ENCODE measurements at regions not wholly inside any gene's neighbourhood (a gene's known extent, or its start where the extent isn't known, plus 50 kb on each side); places are given as distances from the start of the nearest gene placed in this dataset.

GRCh38 chr2:176637142-176637485, 367.9 kb downstream of the MTX2 start:
- no peak for DNase-seq
- Mint-ChIP-seq H3K27me3 (peaks cover 59% of the 10 kb centered on the region), H3K4me1 (peaks cover 5% of the 10 kb centered on the region), H3K36me3 (ENCODE audit: low read depth) (no peaks in the 10 kb centered on the region), H3K4me3 (peak overlapping the region; percentile 51), H3K9me3 (no peaks in the 10 kb centered on the region), H3K27ac (no peak overlapping the region)
- intact Hi-C loops (cut with micrococcal nuclease), result loop anchor here (5.0 kb wide), 1 partner anchor 510 kb away; no protein-coding TSS in a partner anchor

DNA sequence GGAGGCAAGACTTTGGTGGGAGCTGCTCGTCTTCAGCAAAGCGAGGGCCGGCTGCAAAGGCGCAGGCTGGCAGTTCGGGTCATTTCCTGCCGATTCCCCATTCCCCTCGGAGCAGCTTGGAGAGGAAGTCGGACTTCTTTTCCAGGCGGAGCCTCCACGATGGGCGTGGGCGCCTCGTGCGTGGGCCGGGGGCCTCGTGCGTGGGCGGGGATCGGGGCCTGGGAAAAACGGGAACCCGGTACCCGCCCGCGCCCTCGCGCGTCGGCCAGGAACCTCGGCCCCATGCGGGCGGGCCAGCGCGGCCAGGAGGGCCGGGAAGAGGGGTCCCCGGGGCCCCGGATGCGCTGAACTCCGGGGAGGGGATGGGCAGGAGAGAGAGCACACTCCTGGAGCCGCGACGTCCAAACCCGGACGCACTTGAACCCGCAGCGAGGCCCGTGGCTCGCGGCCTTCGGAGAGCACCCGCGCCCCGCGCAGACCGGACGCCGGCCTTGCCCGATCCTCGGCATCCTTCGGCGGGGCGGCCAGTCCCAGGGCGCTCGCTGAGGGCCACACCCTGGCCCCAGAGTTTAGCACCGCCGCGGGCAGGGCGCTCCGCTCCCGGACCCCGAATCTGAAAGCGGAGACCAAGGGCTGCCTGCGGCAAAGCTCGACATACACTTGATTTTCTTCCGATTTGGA, 368.4 kb downstream of the MTX2 start:
- Mint-ChIP-seq H3K9me3 (no peaks in the 10 kb centered on the region), H3K4me3 (peak overlapping the region; percentile 77), H3K4me1 (peaks cover 5% of the 10 kb centered on the region), H3K36me3 (ENCODE audit: low read depth) (no peaks in the 10 kb centered on the region), H3K27ac (no peak overlapping the region), H3K27me3 (peaks cover 59% of the 10 kb centered on the region)
- DNase-seq, result peak; percentile 60
- intact Hi-C loops (cut with micrococcal nuclease), result loop anchor here (1.0 to 5.0 kb wide), 4 partner anchors 182 to 511 kb away; no protein-coding TSS in a partner anchor

DNA sequence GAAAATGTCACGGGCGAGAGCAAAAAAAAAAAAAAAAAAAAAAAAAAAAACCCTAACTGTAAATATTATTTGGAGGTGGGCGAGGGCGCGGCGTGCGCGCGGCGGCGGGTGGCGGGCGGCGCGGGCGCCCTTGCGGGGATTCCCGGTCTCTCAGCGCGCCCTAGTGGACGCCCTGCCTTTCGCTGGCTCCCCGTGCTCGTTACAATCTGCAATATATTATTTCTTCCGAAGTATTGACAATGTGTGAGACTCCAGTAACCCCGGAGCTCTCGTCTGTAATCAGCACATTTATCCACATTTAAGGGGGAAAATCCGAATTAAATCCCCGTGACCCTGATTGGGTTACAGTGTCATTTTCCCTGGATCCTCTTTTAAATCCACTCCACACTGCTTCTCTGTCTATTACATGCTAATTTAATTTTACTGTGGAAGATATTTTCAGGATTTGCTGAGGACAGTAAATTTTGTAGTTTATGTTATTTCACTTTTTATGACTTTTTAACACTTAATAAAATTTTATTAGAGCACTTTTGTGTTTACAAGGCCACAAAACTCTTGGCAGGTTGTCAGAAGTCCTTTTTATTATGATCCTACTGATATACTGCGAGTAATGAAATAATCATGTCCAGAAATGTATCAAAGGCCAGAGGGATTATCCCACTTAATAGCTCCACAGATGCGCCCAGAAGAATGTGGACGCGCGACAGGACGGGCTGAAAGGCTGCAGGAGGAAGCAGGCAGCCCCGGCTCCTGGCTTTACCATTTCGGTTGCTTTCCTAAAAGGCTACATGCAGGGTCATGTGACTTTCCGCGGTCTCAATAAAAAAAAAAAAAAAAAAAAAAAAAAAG, 369.1 kb downstream of the MTX2 start:
- H3K36me3 Mint-ChIP-seq (ENCODE audit: low read depth), result no peaks in the 10 kb centered on the region
- peaks cover 5% of the 10 kb centered on the region for H3K4me1 Mint-ChIP-seq
- H3K27ac Mint-ChIP-seq, result no peak overlapping the region
- DNase-seq, result peak; percentile 87
- H3K27me3 Mint-ChIP-seq, result peaks cover 62% of the 10 kb centered on the region
- intact Hi-C loops (cut with micrococcal nuclease), result loop anchor here (1.0 to 5.0 kb wide), 4 partner anchors 183 to 512 kb away; no protein-coding TSS in a partner anchor
- H3K4me3 Mint-ChIP-seq, result peak overlapping the region; percentile 77
- H3K9me3 Mint-ChIP-seq, result no peaks in the 10 kb centered on the region

- Mint-ChIP-seq H3K4me1 (peaks cover 5% of the 10 kb centered on the region), H3K36me3 (ENCODE audit: low read depth) (no peaks in the 10 kb centered on the region), H3K27ac (no peak overlapping the region), H3K9me3 (no peaks in the 10 kb centered on the region), H3K27me3 (peaks cover 63% of the 10 kb centered on the region), H3K4me3 (no peak overlapping the region)
- DNase-seq, result no peak
- intact Hi-C loops (cut with micrococcal nuclease), result loop anchor here (2.0 to 5.0 kb wide), 3 partner anchors 498 to 512 kb away; no protein-coding TSS in a partner anchor
Observed at GRCh38 chr2:176639016-176639343, 369.7 kb downstream of the MTX2 start.

DNA sequence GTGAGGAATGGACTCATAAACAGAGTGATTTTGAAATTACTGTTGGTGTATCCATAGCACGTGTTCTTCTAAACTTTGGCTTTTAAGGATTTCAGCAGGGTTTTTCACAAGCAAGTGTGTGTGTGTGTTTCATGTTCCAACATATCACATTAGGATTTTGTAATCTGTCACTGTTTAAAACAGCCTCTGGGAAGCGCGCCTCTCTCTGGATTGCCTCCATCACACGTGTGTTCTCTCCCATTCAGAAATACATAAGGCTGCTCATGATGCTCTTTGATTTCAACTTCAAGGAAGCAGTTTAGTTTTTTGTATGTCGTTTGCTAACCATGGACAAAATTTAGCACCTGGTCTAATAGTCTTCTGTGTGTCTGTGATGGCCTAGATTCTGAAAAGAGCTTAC, 370.4 kb downstream of the MTX2 start:
- no peak for DNase-seq
- intact Hi-C loops (cut with micrococcal nuclease), result loop anchor here (2.0 to 5.0 kb wide), 4 partner anchors 499 to 947 kb away; no protein-coding TSS in a partner anchor
- Mint-ChIP-seq H3K4me3 (no peak overlapping the region), H3K27me3 (peaks cover 64% of the 10 kb centered on the region), H3K27ac (no peak overlapping the region), H3K36me3 (ENCODE audit: low read depth) (no peaks in the 10 kb centered on the region), H3K4me1 (peaks cover 5% of the 10 kb centered on the region), H3K9me3 (no peaks in the 10 kb centered on the region)

- peaks cover 5% of the 10 kb centered on the region for H3K4me1 Mint-ChIP-seq
- intact Hi-C loops (cut with micrococcal nuclease), result loop anchor here (5.0 kb wide), 1 partner anchor 949 kb away; no protein-coding TSS in a partner anchor
Observed at GRCh38 chr2:176641436-176641835, 372.2 kb downstream of the MTX2 start.

GRCh38 chr2:176642074-176642473, 372.8 kb downstream of the MTX2 start:
- intact Hi-C loops (cut with micrococcal nuclease), result loop anchor here (5.0 kb wide), 1 partner anchor 950 kb away; no protein-coding TSS in a partner anchor
- H3K4me3 Mint-ChIP-seq, result no peak overlapping the region
- H3K27ac Mint-ChIP-seq, result no peak overlapping the region
- no peaks in the 10 kb centered on the region for H3K9me3 Mint-ChIP-seq
- DNase-seq, result no peak
- no peaks in the 10 kb centered on the region for H3K36me3 Mint-ChIP-seq (ENCODE audit: low read depth)
- H3K27me3 Mint-ChIP-seq, result peaks cover 67% of the 10 kb centered on the region
- peaks cover 3% of the 10 kb centered on the region for H3K4me1 Mint-ChIP-seq

More at GRCh38 chr2:176641436-176641835, 372.2 kb downstream of the MTX2 start:
- Mint-ChIP-seq H3K27me3 (peaks cover 68% of the 10 kb centered on the region), H3K4me3 (no peak overlapping the region), H3K9me3 (no peaks in the 10 kb centered on the region), H3K27ac (no peak overlapping the region), H3K36me3 (ENCODE audit: low read depth) (no peaks in the 10 kb centered on the region)
- DNase-seq, result no peak

DNA sequence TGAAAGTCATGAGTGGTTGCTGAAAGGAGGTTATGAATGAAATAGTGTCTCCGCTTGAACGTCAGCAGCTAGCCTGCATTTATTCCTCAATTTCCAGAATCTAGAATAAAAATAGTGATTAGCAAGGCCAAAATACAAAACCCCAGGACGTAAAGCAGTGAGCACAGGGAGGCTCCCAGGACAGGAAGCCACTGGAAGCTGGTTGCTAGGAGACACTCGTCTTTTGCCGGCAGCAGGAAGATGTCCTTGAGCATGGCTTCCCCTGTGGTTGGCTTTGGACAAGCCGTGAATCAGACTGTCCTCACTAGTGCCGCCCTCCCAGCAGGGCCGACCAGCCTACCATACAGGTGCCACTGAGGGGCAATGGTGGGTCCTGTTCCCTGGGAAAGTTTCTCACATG, 374.4 kb downstream of the MTX2 start:
- no peak overlapping the region for H3K4me3 Mint-ChIP-seq
- H3K9me3 Mint-ChIP-seq, result no peaks in the 10 kb centered on the region
- no peaks in the 10 kb centered on the region for H3K4me1 Mint-ChIP-seq
- H3K27ac Mint-ChIP-seq, result no peak overlapping the region
- no peaks in the 10 kb centered on the region for H3K36me3 Mint-ChIP-seq (ENCODE audit: low read depth)
- intact Hi-C loops (cut with micrococcal nuclease), result loop anchor here (5.0 kb wide), 1 partner anchor 951 kb away; no protein-coding TSS in a partner anchor
- DNase-seq, result no peak
- H3K27me3 Mint-ChIP-seq, result peaks cover 68% of the 10 kb centered on the region

GRCh38 chr2:176645494-176645893, 376.3 kb downstream of the MTX2 start:
- no peaks in the 10 kb centered on the region for H3K36me3 Mint-ChIP-seq (ENCODE audit: low read depth)
- intact Hi-C loops (cut with micrococcal nuclease), result no loop called here
- H3K4me3 Mint-ChIP-seq, result no peak overlapping the region
- H3K27me3 Mint-ChIP-seq, result peaks cover 63% of the 10 kb centered on the region
- H3K27ac Mint-ChIP-seq, result no peak overlapping the region
- no peak for DNase-seq
- no peaks in the 10 kb centered on the region for H3K4me1 Mint-ChIP-seq
- no peaks in the 10 kb centered on the region for H3K9me3 Mint-ChIP-seq

- Mint-ChIP-seq H3K27me3 (peaks cover 61% of the 10 kb centered on the region), H3K4me3 (no peak overlapping the region), H3K9me3 (no peaks in the 10 kb centered on the region), H3K4me1 (no peaks in the 10 kb centered on the region), H3K36me3 (ENCODE audit: low read depth) (no peaks in the 10 kb centered on the region), H3K27ac (no peak overlapping the region)
- intact Hi-C loops (cut with micrococcal nuclease), result no loop called here
- DNase-seq, result no peak
Observed at GRCh38 chr2:176646033-176646615, 376.9 kb downstream of the MTX2 start.

GRCh38 chr2:176647325-176648165, 378.3 kb downstream of the MTX2 start:
- Mint-ChIP-seq H3K4me3 (no peak overlapping the region), H3K4me1 (peaks cover 3% of the 10 kb centered on the region), H3K9me3 (no peaks in the 10 kb centered on the region), H3K27ac (no peak overlapping the region), H3K36me3 (ENCODE audit: low read depth) (no peaks in the 10 kb centered on the region), H3K27me3 (peaks cover 58% of the 10 kb centered on the region)
- DNase-seq, result no peak
- intact Hi-C loops (cut with micrococcal nuclease), result no loop called here

GRCh38 chr2:176648700-176649297, 379.6 kb downstream of the MTX2 start:
- H3K36me3 Mint-ChIP-seq (ENCODE audit: low read depth), result no peaks in the 10 kb centered on the region
- DNase-seq, result no peak
- intact Hi-C loops (cut with micrococcal nuclease), result no loop called here
- H3K4me3 Mint-ChIP-seq, result no peak overlapping the region
- H3K4me1 Mint-ChIP-seq, result peaks cover 6% of the 10 kb centered on the region
- no peak overlapping the region for H3K27ac Mint-ChIP-seq
- no peaks in the 10 kb centered on the region for H3K9me3 Mint-ChIP-seq
- H3K27me3 Mint-ChIP-seq, result peaks cover 50% of the 10 kb centered on the region

All from activated CD4-positive, alpha-beta T cell treated with anti-CD3 and anti-CD28 coated beads, Interleukin-2, amount 10 ng/mL, durations not matched to agents 24 days and 14 days (primary cell).